ENCODE measurements at regions not wholly inside any gene's neighbourhood (a gene's known extent, or its start where the extent isn't known, plus 50 kb on each side); places are given as distances from the start of the nearest gene placed in this dataset.

DNA sequence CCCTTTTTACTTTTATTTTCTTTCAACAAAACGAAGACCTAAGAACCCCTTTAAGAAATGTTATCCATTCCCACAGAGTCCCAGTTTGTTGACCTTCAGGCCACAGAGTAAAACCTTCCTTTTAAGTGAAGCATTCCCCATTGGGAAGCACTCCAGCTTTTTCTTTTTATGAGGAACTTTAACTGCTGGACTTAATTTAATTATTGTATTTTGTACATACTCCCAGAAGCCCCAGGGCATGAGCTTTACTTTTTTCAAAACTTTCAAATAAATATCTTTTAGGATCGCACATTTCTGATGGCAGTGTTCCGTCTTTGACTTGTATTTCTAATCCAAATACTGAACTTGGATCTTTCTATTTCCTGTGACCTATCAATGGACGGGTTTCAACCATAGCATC is 68.9 kb downstream of the ZIC5 start (continued):
- TF ChIP-seq, protein P1, sequence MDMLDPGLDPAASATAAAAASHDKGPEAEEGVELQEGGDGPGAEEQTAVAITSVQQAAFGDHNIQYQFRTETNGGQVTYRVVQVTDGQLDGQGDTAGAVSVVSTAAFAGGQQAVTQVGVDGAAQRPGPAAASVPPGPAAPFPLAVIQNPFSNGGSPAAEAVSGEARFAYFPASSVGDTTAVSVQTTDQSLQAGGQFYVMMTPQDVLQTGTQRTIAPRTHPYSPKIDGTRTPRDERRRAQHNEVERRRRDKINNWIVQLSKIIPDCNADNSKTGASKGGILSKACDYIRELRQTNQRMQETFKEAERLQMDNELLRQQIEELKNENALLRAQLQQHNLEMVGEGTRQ (IDR thresholded peaks at IDR 0.05; ENCODE audit: low read length), result no peak
- TF ChIP-seq POLR2AphosphoS5 (IDR thresholded peaks at IDR 0.05; ENCODE audit: low read depth, low read length) (no peak), BACH1 (IDR thresholded peaks at IDR 0.05; ENCODE audit: low read length) (no peak)

Measured in H1 (cell line).